ENCODE measurements at regions not wholly inside any gene's neighbourhood (a gene's known extent, or its start where the extent isn't known, plus 50 kb on each side); places are given as distances from the start of the nearest gene placed in this dataset.

DNA sequence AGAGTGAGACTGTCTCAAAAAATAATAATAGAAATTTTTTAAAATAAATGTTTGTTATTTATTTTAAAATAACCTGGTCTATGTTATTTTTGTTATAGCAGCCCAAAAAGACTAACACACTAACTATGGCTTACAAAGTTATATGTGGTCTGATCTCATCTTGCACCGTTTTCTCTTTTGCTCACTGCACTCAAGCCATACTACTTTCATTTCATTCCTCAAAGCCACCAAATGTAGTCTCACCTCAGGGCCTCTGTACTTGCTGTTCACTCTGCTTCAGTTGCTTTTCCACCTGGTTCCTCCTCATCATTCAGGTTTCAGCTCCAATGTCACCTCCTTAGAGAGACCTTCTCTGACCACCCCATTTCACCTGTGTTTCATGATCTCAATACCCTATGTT lies 55.2 kb upstream of the MDM1 start:
- DNase-seq (ENCODE audit: low read depth, low spot score), result no peak
- Histone ChIP-seq H3K36me3 (ENCODE audit: control insufficient read depth in 2 of 2, extremely low read depth in 1 of 2, insufficient read depth in 2 of 2, low read length in 2 of 2) (no peaks in the 10 kb centered on the region), H3K27ac (ENCODE audit: control insufficient read depth, insufficient read depth, low read length) (no peak overlapping the region), H3K27me3 (ENCODE audit: control insufficient read depth, extremely low read depth, insufficient read depth, low read length) (no peaks in the 10 kb centered on the region), H3K4me1 (ENCODE audit: control insufficient read depth, extremely low read depth, insufficient read depth, low read length) (no peaks in the 10 kb centered on the region), H3K4me2 (ENCODE audit: control insufficient read depth, extremely low read depth, insufficient read depth, low read depth, low read length) (no peak overlapping the region), H3K9ac (ENCODE audit: control insufficient read depth, extremely low read depth, insufficient read depth, low read length) (no peak overlapping the region), H2AFZ (ENCODE audit: control insufficient read depth, low read length) (no peak overlapping the region), H3K79me2 (ENCODE audit: control insufficient read depth, insufficient read depth, low read length) (no peaks in the 10 kb centered on the region), H3K9me3 (ENCODE audit: control insufficient read depth, low read depth, low read length) (peaks cover 2% of the 10 kb centered on the region), H3K4me3 (ENCODE audit: control insufficient read depth in 2 of 3, extremely low read depth in 1 of 3, insufficient read depth in 2 of 3, low read depth in 1 of 3, low read length in 3 of 3) (no peak overlapping the region), H4K20me1 (ENCODE audit: control insufficient read depth, extremely low read depth, insufficient read depth, low read length) (no peaks in the 10 kb centered on the region), H3K9me1 (ENCODE audit: control insufficient read depth, extremely low read depth, insufficient read depth, low read length) (no peaks in the 10 kb centered on the region)
- dilution Hi-C loops (cut with MboI; ENCODE audit: extremely low pct_ligation_motif_present, low sequenced_read_pairs), result no loop called here
- TF ChIP-seq, protein P1, sequence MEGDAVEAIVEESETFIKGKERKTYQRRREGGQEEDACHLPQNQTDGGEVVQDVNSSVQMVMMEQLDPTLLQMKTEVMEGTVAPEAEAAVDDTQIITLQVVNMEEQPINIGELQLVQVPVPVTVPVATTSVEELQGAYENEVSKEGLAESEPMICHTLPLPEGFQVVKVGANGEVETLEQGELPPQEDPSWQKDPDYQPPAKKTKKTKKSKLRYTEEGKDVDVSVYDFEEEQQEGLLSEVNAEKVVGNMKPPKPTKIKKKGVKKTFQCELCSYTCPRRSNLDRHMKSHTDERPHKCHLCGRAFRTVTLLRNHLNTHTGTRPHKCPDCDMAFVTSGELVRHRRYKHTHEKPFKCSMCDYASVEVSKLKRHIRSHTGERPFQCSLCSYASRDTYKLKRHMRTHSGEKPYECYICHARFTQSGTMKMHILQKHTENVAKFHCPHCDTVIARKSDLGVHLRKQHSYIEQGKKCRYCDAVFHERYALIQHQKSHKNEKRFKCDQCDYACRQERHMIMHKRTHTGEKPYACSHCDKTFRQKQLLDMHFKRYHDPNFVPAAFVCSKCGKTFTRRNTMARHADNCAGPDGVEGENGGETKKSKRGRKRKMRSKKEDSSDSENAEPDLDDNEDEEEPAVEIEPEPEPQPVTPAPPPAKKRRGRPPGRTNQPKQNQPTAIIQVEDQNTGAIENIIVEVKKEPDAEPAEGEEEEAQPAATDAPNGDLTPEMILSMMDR (optimal IDR thresholded peaks at IDR 0.05 in 1 of 3, IDR thresholded peaks at IDR 0.05 in 1 of 3, conservative IDR thresholded peaks at IDR 0.05 in 1 of 3; ENCODE audit: extremely low read depth in 1 of 3, insufficient read depth in 2 of 3, low read length in 3 of 3), result no peak
- no peak for TF ChIP-seq EZH2 (IDR thresholded peaks at IDR 0.05; ENCODE audit: low read length)
- no peak for FAIRE-seq

DNA sequence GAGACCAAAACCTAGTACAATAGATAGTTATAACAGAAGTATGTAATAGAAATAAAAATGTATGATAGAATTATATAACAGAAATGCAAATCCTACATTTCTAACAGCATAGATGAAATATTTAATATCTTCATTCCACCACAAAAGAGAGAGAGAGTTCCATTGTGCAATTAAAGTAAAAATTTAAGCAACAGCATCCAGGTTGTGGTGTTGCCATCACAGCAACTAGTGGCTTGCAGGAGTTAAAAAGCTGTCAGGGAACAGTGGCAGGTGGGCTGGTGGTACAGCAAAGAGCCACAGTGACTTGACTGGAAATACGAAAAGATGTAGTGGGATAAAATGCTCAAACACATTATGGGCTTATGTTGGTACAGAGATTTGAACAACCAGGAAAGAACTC lies 57.1 kb upstream of the MDM1 start:
- DNase-seq (ENCODE audit: low read depth, low spot score), result no peak
- Histone ChIP-seq H2AFZ (ENCODE audit: control insufficient read depth, low read length) (no peak overlapping the region), H3K9me3 (ENCODE audit: control insufficient read depth, low read depth, low read length) (peaks cover 2% of the 10 kb centered on the region), H3K27me3 (ENCODE audit: control insufficient read depth, extremely low read depth, insufficient read depth, low read length) (no peaks in the 10 kb centered on the region), H3K9me1 (ENCODE audit: control insufficient read depth, extremely low read depth, insufficient read depth, low read length) (no peaks in the 10 kb centered on the region), H3K4me1 (ENCODE audit: control insufficient read depth, extremely low read depth, insufficient read depth, low read length) (no peaks in the 10 kb centered on the region), H3K27ac (ENCODE audit: control insufficient read depth, insufficient read depth, low read length) (no peak overlapping the region), H4K20me1 (ENCODE audit: control insufficient read depth, extremely low read depth, insufficient read depth, low read length) (no peaks in the 10 kb centered on the region), H3K79me2 (ENCODE audit: control insufficient read depth, insufficient read depth, low read length) (no peaks in the 10 kb centered on the region), H3K4me2 (ENCODE audit: control insufficient read depth, extremely low read depth, insufficient read depth, low read depth, low read length) (no peak overlapping the region), H3K4me3 (ENCODE audit: control insufficient read depth in 2 of 3, extremely low read depth in 1 of 3, insufficient read depth in 2 of 3, low read depth in 1 of 3, low read length in 3 of 3) (no peak overlapping the region), H3K36me3 (ENCODE audit: control insufficient read depth in 2 of 2, extremely low read depth in 1 of 2, insufficient read depth in 2 of 2, low read length in 2 of 2) (no peaks in the 10 kb centered on the region), H3K9ac (ENCODE audit: control insufficient read depth, extremely low read depth, insufficient read depth, low read length) (no peak overlapping the region)
- dilution Hi-C loops (cut with MboI; ENCODE audit: extremely low pct_ligation_motif_present, low sequenced_read_pairs), result no loop called here
- TF ChIP-seq, protein P1 (optimal IDR thresholded peaks at IDR 0.05 in 1 of 3, IDR thresholded peaks at IDR 0.05 in 1 of 3, conservative IDR thresholded peaks at IDR 0.05 in 1 of 3; ENCODE audit: extremely low read depth in 1 of 3, insufficient read depth in 2 of 3, low read length in 3 of 3), result no peak
- TF ChIP-seq EZH2 (IDR thresholded peaks at IDR 0.05; ENCODE audit: low read length), result no peak
- FAIRE-seq, result no peak

All from keratinocyte (primary cell).